ENCODE measurements at regions not wholly inside any gene's neighbourhood (a gene's known extent, or its start where the extent isn't known, plus 50 kb on each side); places are given as distances from the start of the nearest gene placed in this dataset.

- DNase-seq = peak; percentile 21
Observed at GRCh38 chr17:72030067-72030899, 90.5 kb upstream of the SOX9 start.

DNA sequence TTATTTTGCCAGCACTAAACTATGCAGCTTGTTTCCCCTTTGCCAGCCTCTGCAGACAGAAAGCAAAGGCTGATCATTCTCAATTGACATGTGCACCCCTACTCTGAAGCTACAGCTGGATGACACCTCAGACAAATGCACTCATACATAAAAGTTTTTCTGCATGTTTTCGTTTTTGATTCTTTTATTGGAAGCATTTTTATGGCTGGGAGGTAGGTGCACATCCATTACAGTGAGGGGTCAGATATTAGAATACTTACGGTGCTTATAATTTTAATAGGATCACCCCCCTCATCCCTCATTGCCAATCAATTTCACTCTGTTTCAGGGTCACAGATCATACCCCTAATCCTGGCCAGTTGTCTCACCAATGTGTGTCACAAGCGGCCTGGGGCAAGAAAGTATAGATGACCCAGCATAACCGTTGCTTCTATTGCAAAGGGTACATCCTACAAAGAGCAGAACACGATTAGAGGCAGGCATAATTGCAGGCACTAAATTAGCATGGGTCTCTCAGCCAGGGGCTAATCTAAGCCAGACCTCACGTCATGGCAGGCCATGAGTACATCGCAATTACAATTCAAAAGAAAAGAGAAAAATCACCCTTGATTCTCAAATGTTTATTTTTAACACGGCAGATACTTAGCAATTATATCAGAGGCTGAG, 89.5 kb upstream of the SOX9 start:
- no peak for DNase-seq

- DNase-seq = no peak
Observed at GRCh38 chr17:72033334-72033733, 87.5 kb upstream of the SOX9 start.

DNA sequence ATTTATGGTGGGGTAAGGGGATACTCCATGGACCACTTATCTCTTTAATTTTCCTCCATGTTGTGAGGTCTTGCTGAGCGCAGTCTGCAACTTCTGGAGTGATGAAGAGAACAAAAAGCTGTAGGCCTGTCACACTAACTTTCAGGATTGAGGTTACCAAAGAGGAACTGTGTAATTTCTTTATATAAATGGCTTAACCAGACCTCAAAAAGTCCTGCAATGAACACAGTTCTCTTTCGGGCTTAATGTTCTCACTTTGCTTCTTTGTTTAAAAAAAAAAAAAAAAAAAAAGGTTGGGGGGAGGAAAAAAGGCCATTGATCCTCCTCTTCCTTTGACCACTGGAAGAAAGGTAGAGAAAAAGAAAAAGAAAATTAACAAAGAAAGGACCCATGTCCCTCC, 86.8 kb upstream of the SOX9 start:
- DNase-seq = no peak

DNA sequence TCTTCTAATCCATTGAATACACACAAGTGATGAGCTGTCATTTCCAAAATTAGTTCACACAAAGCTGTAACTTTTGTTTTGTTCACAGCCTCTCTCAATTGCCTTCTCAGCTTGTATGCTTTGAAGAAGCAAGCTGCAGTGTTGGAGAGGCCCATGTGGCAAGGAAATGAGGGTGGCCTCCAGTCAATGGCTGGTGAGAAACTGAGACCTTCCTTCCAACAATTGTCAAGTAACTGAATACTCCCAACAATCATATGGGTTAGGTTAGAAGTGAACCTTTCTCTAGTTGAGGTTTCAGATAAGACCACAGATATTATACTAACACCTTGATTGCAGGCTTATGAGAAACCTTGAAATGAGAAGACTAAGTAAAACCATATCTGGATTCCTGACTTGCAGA, 82.4 kb upstream of the SOX9 start:
- no peak for DNase-seq

DNA sequence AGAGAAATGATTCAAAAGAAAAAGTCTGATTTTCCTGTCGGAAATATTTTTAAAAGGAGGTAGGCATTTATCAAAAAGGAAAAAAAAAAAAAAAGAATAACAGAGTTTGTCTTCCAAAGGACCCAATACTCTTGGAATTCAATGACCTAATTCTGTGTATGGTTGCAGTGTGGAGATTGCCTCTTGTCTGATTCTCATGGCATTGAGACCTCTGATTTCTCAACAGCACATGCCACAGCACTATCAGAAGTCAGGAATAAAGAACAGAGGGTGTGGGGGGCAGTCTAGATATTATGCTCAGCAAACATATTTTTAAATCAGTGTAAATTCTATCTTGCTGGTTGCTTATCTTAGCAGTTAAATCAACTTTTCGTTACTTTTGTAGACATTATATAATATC, 81.3 kb upstream of the SOX9 start:
- no peak for DNase-seq

DNA sequence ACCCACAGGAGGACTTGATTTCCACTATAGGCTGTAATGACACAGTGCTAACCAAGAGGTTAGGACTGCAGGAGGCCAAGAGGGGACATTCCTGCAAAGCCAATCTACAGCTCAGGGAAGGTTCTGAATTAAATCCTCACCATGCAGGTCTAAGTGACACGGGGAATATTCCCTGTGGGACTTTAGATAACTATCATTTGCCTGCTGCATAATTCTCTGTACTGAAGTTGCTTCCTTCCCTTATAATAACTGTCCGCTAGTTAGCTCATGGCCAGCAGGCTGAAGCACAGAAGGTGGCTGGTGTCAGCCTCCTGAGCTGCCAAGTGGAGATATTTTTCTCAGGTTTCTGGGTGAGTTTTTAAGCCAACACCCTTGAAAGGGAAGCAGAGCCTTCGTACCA, 74.6 kb upstream of the SOX9 start:
- DNase-seq = no peak

DNA sequence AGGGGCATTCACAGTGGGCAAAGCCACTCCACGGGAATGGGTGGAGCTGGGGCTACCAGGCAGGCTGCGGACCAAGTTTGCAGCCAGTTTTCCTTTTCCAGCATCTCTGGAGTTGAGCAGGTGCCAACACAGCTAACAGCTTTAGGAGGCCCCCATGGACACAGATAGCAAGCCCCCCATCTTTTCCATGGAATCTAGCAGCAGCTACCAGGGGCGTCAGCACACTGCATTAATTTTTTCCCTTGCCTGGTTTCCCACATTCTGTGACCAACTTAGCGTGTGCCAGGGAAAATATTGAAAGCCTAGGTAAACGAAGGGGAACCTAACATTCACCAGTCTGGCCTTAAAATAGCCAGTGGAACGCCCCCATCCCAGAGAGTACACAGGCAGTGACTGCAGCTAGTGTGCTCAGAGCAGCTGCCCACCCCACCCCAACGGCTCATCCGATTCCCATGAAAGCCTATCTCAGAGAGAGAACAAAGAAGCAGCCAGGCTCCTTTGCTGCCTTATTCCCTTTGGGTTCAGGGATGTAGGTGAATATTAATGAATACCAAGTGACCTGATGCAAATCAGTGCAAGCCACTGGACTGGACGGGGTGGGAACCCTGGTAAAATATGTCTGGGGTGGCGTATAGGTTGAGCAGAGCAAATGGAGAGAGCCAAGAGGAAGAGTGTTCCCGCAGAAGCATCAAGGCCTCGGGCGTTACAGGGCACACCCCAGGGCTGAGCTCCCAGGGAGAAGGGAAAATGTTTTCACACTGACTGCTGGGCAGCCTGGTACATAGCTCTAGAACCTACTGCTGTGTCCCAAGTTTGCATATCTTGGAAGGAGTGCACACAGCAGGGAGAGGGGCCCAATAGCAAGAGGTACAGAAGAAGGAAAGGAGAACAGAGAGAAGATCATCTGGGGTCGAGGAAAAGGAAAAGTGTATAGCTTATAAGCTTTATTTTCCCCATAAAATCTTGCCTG, 73.9 kb upstream of the SOX9 start:
- no peak for DNase-seq

DNA sequence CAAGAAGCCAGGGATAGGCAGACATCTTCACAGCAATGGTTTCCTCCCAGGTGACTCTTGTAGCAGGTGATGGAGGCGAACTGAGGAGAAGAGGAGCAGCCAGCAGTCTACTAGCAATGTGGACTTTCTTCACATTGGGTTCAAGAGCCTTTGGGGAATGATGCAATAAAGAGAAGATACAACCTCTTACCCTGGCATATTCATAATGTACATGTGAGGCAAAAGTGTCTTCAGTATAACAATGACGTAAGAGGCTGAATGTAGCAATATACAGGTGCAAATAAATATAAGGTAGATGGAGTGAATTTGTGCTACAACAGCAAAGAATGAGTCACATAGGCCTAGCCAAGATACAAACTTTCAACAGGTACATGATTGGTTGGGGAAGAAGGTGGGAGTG, 70.9 kb upstream of the SOX9 start:
- no peak for DNase-seq

DNA sequence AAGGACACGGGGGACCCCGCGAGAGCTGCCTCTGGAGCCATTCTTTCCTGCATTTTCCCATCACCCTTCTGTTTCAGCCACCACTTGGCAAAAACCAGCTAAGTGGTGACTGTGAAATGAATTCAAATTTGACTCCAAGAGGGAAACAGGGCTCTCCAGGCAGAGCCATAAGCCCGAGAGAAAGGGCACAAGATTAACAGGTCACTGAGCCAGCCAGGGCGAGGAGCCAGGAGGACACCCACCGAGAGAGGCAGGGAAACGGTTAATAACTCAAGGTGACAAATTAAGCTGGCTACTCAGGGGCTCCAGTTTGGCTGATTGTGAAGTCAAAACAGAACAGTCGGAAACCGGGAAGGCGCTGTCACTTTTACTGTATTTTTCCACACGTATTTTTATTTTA, 67.8 kb upstream of the SOX9 start:
- no peak for DNase-seq

DNA sequence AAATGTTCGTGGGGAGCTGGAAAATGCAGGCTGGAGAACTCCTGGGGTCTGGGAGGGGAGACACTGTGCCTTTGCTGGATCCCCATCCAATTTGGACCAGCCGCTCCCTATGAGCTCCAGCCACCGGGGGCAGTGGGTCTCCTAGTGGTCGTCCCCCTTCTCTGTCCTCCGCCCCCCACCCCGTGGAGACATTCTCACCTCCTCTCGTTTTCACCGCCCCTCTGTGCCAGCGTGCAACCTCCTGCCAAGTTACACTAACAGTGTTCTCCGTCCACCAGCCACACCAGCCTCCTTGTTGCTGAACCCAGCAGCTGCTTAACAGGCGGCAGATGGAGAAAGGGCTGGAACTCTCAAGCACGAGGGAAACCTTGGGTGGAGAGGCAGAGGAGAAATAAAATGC, 67.4 kb upstream of the SOX9 start:
- no peak for DNase-seq

DNA sequence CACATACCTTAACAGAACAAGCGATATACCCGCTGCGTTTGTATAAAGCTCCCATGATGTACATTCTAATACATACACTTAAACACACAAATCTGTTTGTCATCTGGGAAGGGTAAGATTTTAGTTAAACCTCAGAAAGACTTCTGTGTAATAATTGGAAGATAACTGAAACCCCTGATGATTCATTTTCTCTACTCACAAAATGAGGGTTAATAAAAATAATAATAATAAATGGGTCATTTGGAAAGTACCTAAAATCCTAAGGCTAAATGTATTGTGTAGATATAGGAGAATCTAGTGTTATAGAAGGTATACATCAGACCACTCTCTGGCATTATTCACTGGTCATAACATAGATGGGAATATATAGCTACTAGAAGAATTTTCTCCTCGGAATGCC, 64.7 kb upstream of the SOX9 start:
- no peak for DNase-seq

DNA sequence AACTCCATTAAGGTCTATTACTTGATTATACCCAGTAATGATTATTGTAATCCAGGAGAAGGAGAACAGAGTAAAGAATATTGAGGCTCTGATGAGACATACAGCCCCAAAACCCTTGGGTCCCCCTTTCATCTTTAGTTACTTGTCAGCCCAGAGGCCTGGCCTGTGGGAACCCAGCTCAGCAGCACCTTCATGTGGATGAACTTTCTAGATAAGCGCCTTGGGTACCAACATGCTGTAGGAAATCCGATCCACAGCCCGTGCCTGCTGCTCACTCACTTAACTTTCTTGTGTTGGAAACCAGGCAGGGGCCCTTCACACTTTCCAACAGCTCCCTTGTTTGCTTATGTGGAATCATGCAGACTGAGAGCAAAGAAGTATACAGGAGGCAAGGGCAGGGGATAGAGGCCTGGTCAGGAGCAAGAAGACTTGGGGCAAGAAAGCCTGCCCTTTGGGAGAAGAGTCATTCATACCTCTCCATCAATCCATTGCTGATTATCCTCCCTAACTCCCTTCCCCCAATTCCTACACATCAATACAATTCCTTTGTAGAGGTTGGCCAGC, 64.0 kb upstream of the SOX9 start:
- no peak for DNase-seq

GRCh38 chr17:72060084-72060483, 60.7 kb upstream of the SOX9 start:
- no peak for DNase-seq

DNA sequence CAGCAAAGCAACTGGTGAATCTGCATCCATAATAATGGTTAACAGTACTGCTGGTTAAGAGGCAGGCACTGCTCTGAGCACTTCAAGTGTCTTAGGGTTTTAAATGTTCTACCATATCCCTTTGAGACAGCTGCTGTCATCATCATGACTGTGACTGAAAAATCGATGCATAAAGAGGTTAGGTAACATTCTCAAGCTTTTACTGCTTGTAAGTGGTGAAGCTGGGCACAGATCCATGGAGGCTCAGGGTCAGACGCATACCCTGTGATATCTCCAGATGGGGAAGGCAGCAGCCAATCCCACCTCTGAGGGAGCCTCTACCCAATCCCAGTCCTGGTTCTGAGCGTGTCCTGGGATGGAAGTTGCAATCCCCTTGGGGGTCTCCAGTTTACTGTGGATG, 57.6 kb upstream of the SOX9 start:
- no peak for DNase-seq

DNA sequence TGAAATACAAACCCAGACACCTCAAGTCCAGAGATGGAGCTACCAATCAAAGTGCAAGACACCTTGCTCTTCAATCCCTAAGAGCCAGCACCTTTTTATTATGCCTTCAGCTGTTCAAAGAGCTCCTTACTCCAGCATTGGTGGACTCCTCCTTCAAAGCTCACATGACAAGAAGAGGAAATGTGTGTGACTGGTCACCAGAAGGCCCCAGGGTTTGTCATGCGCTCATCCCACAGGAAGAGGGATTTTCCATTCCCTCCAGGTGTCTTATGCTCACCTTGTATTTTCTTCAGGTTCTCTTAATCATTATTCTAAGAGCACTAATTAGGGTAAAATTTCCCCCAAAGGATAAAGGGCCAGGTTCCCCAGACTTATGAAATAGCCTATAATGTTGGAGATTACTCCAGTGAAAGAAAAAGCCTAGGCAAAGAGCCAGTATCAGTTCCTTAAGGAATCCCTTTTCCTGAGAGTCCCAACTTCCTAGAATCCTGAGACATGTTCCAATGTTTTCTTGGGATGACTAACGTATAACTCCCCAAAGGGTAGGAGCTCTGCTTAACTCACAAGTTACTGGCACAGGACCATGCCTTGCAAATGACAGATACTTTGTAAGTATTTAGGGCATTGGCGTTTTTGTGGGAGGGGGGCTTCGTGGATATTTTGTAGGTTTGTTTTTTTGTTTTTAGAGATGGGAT, 56.9 kb upstream of the SOX9 start:
- DNase-seq = no peak

DNA sequence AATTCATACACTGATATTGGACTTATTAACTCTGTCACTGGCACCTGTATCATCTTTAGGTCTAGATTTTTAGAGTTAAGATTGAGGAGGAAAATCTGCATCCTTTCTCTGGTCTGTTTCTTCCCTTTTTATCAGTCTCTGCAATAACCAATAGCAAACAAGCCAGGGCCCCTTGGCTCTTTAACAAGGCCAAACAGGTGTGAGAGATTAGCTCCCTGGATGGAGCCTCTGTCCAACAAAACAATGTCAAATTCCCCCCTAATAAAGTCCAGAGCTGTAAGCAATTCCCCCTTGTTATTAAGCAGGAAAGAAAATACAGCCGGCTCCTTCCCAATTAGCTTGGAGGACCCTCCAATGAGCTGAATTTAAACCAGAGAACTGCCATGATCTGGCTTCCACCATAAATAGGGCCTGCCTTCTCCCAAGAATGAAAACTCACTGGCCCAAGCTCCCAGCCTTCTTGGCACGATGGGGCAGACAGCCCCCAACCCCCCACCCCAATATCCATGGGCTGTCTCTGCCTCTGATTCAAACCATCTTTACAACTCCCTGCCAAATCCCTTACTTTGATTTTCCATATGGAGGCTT, 56.1 kb upstream of the SOX9 start:
- no peak for DNase-seq

DNA sequence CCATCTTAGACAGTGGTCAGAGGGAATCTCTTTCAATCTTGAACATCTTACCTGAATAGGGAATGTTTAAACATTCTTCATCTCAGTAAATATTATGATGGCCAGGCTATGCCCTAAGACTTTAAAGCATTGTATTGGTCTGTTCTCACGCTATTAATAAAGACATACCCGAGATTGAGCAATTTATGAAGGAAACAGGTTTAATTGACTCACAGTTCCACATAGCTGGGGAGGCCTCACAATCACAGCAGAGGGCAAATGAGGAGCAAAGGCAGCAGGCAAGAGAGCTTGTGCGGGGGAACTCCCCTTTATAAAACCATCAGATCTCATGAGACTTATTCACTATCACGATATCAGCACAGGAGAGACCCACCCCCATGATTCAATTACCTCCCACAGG, 55.3 kb upstream of the SOX9 start:
- no peak for DNase-seq

- no peak for DNase-seq
Observed at GRCh38 chr17:72068643-72069042, 52.2 kb upstream of the SOX9 start.

GRCh38 chr17:72069586-72070202, 51.1 kb upstream of the SOX9 start:
- no peak for DNase-seq
